NCI-H2081 (cell line): ENCODE measurements at regions not wholly inside any gene's neighbourhood (a gene's known extent, or its start where the extent isn't known, plus 50 kb on each side); places are given as distances from the start of the nearest gene placed in this dataset.

Experiments
- DNase-seq, 2 experiments: peaks; one replicate each; lab custom pipeline; 2025; lab: John Stamatoyannopoulos, UW

DNA sequence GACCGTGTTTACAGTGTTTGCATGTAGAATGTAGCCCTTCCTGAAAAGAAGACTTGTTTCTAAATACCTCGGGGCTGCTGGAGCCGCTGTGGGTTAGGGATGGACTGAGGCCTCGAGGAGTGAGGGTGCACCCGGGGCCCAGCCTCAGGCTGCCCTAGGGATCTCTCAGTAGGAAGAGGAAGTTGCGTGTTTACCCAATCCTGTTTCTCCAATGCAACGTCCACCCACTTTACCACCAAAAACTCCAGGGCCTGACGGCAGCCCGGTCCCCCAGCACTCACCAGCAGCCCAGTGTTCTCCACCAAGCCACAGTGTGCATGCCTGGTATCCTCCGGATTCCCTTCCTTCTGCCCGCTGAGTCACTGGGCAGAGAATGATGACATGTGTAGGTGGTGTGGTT lies 255.8 kb downstream of the GLI2 start:
- no peak for DNase-seq

DNA sequence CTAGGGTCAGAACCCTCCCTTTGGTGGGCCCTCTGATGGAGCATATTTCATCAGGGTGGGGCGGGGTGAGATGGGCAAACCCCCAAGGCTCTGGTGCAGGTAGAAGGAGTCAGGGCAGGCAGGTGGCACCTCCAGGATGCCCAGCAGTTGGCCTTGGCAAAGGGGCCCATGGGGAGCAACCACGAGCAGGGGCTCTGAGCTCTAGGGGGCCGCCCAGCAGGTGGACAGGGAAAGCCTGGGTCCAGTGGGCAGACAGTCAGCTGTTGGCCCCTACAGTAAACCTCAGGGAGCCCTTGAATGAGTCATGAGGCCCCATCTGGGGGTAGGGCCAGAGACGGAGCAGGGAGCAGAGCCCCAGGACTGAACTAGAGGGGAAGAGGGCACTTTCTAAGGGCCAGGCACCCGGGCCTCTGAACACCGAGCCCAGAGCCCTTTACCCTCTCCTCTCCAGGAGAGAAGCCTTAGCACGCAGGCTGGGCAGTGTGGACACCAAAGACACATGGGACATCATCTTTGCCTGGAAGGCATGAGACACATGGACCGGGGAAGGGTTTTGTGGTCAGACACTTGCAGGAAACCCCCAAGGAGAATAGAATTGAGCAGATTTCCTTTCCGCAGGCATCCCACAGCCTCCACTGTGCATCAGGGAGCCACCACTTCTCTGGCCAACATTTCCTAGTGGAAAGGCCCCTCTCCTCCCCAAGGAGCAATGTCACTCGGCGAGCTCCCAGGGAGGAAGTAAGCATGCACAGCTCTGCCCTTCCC lies 257.3 kb downstream of the GLI2 start:
- no peak for DNase-seq

DNA sequence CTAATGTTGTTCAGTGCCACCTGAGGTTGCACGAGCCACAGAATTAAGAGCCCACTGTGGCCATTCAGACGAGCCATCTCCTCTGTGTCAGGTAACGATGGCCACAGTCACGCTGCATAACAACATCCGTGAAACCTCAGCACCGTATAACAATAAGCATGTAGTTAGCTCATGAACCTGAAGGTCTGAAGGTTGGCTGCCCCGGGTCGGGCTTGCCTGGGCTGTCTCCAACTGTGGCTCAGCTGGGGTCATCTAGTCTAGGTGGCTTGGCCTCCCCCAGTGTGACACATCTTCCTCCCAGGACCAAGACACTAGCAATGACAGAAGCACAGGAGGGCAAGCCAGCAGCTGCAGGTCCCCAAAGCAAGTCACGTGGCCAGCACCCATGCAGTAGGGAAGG lies 258.0 kb downstream of the GLI2 start:
- no peak for DNase-seq

DNA sequence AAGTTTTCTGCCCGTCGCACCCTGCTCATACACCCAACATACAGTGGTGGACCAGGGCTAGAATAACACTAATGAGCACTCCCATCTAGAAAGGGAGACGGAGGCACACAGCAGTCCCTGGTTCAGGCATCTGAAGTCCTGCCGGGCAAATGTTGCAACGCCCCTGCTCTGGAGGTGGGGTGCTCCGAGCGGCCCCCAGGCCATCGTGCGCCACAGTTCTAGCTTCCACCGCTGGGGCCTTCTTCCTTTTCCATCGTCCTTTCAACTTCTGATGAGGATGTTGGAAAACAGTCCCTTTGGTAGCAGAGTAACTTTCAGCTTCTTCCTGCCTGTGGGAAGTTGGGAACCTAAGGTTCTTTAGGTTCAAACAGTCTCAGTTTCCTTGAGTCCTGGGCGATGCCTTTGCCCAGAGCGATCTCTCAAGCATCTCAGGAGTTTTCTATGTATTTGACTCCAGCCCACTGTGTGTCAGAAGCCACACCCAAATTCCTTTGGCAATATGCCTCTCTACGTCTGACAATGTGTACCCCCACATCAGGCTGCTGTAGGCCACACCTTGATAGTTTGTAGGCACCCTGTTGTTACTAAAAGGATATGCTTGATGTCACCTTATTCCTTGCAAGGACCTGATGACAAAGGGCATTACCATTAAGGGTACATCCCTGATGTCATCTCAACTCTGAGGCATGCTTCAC lies 258.8 kb downstream of the GLI2 start:
- DNase-seq, result no peak

DNA sequence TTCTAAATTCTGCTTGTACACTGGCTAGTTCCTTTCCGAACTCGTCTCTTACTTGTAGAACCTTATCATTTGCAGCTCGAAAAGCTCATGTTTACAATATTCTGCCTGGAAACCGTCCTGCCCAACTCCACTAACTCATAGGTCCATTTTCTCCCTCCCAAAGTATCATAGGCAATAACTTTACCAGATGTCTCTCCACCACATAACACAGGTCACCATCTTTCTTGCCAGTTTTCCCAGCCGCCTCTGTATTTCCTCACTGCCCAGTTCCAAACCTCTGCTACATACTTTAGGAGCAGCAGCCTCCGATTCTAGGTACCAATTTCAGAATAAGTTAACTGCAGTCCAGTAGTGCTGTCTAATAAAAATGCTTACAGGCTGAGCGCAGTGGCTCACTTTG lies 259.5 kb downstream of the GLI2 start:
- DNase-seq, result no peak

DNA sequence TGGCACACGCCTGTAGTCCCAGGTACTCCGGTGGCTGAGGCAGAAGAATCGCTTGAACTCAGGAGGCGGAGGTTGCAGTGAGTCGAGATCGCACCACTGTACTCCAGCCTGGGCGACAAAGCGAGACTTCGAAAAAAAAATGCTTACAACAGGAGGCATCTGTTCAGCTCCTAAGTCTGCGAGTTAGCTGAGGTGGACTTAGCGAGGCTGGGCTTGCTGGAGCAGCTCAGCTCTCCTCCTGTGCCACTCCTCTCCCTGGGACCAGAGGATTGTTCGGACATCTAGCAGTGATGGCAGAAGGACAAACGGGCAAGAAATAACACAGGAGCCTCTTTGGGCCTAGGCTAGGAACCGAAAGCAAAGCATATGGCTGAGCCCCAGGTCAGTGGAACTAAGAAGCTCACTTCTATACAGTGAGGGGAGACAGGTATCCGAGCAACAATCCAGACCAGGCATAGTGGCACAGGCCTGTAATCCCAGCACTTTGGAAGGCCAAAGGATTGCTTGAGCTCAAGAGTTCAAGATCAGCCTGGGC lies 260.1 kb downstream of the GLI2 start:
- DNase-seq, result no peak

DNA sequence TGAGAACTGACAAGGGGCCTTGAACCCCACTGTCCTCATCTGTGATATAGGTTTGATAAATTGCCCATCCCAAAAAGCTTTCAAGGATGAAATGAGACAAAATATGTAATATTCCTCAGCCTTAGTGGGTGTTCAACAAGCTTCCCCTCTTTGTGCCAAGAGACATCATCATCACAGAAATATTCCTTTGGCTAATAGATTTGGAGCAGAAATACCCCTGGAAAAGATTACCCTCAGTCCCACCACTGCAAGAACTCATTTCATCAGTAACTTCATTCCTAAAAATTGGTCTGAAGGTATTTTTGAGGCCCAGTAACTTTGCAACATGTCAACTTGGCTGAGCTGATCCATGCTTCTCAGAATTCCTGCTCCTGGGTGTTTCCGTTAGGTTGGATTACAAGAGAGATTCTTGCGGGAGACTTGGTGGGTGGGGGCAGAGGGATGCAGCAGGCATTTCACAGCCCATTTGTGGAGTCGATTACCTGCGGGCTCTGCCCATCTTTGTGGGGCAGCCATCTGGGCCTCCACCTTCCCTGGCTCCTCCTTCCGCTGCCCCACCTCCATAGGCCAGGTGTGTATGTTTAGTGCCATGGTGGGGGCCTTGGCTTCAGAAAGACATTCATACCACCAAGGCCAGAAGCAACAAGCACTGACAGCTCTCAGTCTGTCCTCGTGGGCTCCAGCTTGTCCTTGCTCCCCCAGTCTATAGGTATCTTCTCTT lies 263.9 kb downstream of the GLI2 start:
- no peak for DNase-seq

DNA sequence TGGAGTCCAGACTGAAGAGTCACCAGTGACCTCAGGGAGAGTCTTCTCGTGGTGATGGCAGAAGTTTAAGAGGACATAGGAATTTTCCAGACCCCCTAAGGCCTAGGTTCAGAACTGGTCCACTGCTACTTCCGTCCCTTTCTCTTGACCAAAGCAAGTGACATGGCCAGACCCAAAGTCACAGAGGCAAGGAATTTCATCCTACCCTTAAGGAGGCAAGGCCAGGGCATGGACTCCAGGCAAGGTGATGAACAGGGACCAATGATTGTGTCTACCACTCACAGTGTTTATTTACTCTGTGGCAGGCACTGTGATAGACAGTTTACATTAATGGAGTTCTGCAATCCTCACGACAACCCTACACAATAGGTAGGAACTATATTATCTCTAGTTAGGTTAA lies 265.1 kb downstream of the GLI2 start:
- no peak for DNase-seq

DNA sequence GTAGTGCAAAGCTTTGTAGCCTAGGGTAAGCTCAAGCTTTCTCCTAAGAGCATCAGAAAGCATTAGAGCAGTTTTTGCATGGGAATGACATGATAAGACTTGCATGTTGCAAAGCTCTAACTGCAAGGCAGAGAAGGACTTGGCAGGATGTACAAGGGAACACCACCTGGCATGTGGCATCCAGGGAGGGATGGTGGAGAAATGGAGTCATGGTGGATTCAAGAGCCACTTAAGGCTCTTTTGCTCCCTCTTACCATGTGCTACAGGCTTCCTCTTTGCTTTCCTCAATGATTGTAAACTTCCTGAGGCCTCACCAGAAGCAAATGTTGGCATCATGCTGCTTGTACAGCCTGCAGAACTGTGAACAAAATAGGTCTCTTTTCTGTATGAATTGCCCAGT lies 266.0 kb downstream of the GLI2 start:
- DNase-seq, result no peak

DNA sequence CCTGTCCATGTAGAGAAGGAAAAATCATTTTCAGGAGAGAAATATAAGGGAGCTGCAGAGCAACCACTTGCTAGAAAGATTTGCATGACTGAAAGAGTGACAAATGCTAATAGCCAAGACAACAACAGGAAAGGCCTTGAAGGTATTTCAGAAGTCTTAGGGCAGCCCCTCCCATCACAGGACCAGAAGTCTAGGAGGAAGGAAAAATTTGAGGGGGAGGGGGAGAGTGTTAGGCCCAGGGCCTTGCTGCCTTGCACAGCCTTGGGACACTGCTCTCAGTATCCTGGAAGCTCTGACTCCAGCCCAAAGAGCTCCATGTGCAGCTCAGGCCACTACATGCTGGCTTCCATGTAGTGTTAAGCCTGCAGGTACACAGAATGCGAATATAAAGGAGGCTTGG lies 266.9 kb downstream of the GLI2 start:
- DNase-seq, result no peak

DNA sequence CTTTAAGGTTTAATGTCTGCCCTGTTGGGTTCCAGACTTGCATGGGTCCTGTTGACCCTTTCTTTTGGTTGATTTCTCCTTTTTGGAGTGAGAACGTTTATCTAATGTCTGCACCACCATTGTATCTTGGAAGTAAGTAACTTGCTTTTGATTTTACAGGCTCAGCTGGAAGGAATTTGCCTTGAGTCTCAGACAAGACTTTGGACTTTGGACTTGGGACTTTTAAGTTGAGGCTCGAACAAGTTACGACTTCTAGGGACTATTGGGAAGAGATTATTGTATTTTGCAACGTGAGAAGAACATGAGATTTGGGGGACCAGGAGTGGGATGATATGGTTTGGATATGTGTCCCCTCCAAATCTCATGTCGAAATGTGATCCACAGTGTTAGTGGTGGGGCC lies 267.7 kb downstream of the GLI2 start:
- no peak for DNase-seq

DNA sequence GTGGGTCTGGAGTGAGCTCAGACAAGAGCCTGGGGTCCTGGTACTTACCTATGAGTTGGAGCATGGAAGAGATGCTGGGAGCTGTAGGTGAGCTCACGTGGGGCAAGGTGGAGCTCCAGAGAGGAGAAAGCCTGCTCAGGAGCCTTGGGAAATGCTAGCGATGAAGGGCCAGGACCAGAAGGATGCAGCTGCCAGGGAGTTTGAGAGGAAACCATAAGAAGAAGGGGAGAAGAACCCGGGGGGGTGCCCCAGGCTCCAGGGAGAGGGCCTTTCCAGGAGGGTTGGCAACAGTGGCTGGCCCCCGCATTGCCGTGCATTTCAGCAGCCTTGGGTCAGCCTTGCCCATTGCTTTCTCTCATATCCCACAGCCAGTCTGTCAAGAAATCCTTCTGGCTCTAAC lies 268.7 kb downstream of the GLI2 start:
- no peak for DNase-seq

DNA sequence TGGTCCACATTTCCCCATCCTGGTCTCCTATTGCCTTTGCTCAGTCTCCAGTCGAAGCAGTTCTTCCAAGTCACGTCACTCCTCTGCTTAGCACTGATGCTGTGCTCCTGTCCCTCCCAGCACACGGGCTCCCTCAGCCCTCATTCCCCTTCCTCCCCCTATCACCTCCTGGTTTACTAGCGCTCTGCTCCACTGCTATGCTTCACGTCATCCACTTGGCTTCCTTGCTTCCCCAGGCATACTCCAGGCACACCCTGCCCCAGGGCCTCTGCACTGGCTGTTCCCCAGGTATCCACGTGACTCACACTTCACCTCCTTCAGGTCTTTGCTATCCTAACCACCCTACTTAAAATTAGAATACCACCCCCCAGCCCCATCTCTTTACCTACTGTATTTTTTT lies 269.3 kb downstream of the GLI2 start:
- DNase-seq, result no peak

DNA sequence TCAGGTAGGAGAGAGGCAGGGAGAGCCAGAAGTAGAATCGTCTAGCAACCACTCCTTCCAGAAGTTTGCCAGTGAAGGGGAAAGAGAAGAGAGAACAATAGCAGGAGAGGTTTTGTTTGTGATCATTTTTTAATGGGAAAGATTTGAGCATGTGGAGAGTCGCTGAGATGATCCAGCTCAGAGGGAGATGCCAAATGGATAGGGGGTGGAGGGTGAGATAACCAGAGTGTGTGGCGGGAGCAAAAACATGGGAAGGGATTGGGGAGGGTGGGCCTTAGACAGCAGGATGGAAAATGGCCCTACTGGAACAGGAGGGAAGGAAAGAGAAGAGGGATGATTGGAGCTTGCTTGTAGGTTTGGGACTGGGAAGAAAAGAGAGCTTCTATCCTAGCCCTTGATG lies 269.8 kb downstream of the GLI2 start:
- no peak for DNase-seq

DNA sequence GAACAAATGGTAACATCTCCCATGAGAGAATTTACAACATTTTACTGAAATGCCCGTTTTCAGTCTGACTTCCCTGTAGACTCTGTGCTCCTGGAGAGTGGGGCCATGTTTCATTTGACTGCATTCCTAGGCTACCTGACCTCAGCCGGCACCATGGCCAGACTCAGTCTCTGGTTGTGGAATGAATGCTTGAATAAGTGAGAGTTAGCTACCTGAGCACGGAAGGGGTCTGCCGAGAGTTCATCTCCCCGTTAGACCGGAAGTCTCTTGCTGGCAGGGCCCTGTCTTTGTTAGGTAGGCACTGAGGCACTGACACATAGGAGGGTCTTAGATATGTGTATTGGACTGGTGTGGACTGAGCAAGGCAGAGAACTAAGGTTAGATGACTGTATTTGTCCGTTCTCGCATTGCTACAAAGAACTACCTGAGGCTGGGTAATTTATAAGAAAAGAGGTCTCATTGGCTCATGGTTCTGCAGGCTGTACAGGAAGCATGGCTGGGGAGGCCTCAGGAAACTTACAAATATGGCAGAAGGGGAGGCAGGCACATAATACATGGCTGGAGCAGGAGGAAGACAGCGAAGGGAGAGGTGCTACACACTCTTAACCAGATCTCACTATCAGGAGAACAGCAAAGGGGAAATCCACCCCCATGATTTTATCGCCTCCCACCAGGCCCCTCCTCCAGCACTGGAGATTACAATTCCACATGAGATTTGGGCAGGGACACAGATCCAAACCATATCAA lies 271.2 kb downstream of the GLI2 start:
- no peak for DNase-seq

DNA sequence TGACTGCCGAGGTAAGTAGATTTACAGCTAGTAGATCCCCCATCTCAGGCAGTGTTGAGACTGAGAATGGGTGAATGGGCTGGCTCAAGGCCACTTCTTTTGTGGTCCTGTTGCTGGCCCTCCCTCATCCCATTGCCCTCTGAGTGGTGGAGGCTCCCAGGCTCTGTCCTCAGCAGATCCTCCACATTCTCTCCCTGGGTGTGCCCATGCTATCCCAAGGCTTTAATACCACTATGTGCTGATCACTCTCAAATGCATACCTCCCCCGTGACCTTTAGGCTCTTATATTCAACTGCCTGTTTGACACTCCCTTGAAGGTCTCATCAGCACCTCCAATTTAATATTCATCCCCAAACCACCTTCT lies 271.8 kb downstream of the GLI2 start:
- no peak for DNase-seq

DNA sequence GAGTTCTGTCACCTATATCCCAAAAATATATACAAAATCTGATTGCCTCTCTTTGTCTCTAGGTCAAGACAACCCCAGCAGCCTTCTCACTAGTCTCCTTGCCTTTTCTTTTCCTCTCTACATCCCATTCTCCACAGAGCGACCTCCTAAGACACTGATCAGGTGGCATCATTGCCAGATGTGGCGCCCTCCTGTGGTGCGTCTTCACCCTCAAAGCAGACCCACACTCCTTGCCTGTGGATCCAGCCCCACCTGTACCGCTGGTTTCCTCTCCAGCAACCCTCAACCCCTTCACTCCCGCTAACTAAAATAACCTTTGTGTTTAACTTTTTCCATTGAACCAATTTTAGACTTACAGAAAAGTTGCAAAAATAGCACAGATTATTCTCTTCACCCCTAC lies 273.3 kb downstream of the GLI2 start:
- no peak for DNase-seq

DNA sequence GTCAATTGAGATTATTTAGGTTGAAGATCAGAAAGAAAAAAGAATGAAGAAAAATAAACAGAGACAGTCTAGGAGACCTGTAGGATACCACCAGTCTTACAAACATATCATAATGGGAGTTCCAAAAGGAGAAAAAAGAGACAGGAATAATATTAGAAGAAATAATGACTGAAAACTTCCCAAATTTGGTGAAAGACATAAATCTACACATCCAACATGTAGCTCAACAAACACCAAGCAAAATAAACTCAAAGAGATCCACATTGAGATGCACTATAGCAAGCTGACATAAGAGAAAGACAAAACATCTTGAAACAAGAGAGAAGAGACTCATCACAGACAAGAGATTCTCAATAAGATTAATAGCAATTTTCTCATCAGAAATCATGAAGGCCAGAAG lies 274.0 kb downstream of the TFCP2L1 start:
- no peak for DNase-seq

DNA sequence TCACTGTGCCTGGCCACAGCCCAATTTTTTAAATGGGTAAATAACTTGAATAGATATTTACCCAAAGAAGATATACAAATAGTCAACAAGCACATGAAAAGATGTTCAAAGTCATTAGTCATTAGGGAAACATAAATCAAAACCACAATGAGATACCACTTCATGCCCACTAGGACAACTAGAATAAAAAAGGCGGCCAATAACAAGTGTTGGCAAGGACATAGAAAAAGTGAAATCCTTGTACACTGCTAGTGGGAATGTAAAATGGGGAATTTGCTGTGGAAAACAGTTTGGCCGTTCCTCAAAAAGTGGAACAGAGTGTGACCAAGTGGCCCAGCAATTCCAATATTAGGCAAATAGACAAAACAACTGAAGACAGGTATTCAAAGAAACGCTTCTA lies 270.1 kb downstream of the TFCP2L1 start:
- no peak for DNase-seq

DNA sequence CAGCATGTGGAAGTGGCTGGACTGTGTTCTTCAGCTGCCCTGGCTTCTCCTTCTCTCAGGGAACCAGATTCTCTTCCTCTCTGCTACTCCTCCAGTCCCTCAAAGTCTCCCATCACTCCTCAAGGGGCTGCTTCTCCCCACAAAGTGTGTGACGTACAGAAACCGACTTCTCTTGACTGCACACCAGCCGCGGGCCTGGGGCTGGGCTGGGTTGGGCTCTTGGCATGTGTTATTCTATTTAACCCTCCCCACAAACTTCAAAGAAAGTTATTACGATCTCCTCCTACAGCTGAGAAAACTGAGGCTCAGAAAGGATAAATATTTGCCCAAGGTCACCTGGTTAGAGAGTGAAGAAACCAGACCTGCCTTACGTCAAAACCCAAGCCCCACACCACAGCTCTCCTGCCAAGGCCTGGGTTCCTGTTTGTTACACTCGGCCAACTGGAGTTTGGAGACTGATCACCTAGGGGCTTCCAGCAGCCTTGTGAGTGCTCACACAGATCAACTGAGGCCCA lies 269.0 kb downstream of the TFCP2L1 start:
- no peak for DNase-seq

DNA sequence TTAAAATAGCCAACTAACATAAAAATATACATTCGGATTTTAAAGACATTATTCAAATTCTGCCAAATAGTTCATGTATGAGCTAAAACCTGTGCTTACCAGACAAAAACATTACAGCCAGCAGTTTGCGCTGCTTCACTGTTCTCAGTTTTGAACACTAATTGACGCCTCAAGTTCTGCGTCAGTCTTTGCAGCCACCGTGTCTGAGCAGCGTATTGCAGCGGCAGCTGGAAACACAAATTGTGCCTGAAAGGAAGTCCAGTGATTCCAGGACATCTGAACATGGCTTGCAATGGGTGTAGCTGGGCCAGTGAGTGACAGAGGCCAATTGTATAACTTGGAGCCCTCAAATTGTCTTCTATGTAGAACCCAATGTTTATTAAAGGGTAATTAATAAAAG lies 267.6 kb downstream of the TFCP2L1 start:
- DNase-seq, result no peak
